A673 (cell line): ENCODE measurements at regions not wholly inside any gene's neighbourhood (a gene's known extent, or its start where the extent isn't known, plus 50 kb on each side); places are given as distances from the start of the nearest gene placed in this dataset.

Experiments
- EZH2 ChIP-seq: fragments of 200-600 bp; sonication (generic); IDR thresholded peaks from 2 replicates; pipeline ENCODE4 v1.6.1; 2017; ENCODE audit warnings: borderline replicate concordance, low read depth, mild to moderate bottlenecking, mixed read lengths, antibody characterized with exemption, low read length; ENCODE audit not compliant: poor library complexity, severe bottlenecking
- TF ChIP-seq, protein P1 (sequence below): fragments of 300-800, 200-600 bp; sonication (generic); conservative IDR thresholded peaks from 2 replicates; pipeline ENCODE4 v1.5.1; 2017; ENCODE audit warnings: low read depth, mild to moderate bottlenecking, antibody characterized with exemption, low read length, moderate library complexity, mixed read lengths

DNA sequence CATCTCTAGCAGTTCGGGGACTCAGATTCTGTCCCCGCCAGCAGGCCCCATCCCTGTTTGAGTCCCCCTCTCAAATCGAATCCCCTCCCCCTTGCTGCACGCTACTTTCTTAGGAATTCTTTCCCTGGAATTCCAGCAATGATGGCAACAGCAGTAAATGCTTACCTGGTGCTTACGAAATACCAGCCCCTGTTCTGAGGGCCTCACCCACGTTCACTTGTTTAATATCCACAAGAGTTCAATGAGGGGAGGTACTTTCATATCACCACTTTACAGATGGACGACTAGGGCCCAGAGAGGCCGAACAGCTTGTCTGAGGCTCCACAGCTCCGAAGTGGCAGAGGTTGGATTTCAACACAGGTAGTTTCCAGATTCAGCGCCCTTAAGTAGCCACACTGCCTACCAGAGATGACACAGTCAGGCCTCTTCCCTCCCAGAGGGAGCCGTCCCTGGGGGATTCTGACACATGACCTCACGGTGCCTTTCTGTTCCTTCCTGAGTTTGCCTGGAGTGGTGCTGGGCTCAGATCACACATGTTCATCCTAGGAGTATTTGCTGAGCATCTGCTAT lies 120.7 kb upstream of the GSE1 start:
- TF ChIP-seq, protein P1, sequence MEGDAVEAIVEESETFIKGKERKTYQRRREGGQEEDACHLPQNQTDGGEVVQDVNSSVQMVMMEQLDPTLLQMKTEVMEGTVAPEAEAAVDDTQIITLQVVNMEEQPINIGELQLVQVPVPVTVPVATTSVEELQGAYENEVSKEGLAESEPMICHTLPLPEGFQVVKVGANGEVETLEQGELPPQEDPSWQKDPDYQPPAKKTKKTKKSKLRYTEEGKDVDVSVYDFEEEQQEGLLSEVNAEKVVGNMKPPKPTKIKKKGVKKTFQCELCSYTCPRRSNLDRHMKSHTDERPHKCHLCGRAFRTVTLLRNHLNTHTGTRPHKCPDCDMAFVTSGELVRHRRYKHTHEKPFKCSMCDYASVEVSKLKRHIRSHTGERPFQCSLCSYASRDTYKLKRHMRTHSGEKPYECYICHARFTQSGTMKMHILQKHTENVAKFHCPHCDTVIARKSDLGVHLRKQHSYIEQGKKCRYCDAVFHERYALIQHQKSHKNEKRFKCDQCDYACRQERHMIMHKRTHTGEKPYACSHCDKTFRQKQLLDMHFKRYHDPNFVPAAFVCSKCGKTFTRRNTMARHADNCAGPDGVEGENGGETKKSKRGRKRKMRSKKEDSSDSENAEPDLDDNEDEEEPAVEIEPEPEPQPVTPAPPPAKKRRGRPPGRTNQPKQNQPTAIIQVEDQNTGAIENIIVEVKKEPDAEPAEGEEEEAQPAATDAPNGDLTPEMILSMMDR: no peak
- TF ChIP-seq EZH2: no peak
